ENCODE measurements at regions not wholly inside any gene's neighbourhood (a gene's known extent, or its start where the extent isn't known, plus 50 kb on each side); places are given as distances from the start of the nearest gene placed in this dataset.

DNA sequence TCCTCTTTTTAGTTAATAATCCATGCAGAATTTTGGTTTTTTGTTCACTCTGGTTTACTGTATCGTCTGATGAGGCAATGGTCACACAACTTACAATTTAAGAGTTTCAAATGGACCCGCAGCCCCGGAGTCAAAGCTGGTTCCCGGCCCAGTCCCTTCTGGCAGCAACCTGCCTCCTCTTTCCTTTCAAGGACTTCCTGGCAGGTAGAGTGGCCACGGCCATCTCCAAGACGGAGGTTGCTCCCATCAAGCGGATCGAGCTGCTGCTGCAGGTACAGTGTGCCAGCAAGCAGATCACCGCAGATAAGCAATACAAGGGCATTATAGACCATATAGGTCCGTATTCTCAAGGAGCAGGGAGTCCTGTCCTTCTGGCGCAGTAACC lies 218.2 kb downstream of the GJA1 start:
- in situ Hi-C loops (cut with MboI) (no loop called here), intact Hi-C loops (cut with micrococcal nuclease) (no loop called here)
- no peak for DNase-seq (ENCODE audit: extremely low read depth in 1 of 4, low spot score in 3 of 4)
- H3K9ac ChIP-seq (ENCODE audit: insufficient read depth in 1 of 2, low read depth in 2 of 2, low read length in 2 of 2) = no peak overlapping the region
- H3K27me3 ChIP-seq (ENCODE audit: control insufficient read depth in 2 of 2, insufficient read depth in 2 of 2, low read length in 2 of 2) = no peaks in the 10 kb centered on the region
- FAIRE-seq = no peak
- no peak overlapping the region for H3K27ac ChIP-seq (ENCODE audit: extremely low read depth, low read depth, low read length)
- no peaks in the 10 kb centered on the region for H3K36me3 ChIP-seq (ENCODE audit: control insufficient read depth, insufficient read depth, low read length)
- H2AFZ ChIP-seq (ENCODE audit: low read depth, low read length) = no peak overlapping the region
- H4K20me1 ChIP-seq (replicated peaks; ENCODE audit: control insufficient read depth, insufficient read depth, low read length) = no peaks in the 10 kb centered on the region
- H3K4me2 ChIP-seq (ENCODE audit: insufficient read depth, low read length) = no peak overlapping the region
- no peaks in the 10 kb centered on the region for H3K9me3 ChIP-seq (replicated peaks; ENCODE audit: control insufficient read depth, insufficient read depth, low read depth, low read length)
- BruUV-seq (replicated peaks) = no TSS peak
- TF ChIP-seq, protein P1, sequence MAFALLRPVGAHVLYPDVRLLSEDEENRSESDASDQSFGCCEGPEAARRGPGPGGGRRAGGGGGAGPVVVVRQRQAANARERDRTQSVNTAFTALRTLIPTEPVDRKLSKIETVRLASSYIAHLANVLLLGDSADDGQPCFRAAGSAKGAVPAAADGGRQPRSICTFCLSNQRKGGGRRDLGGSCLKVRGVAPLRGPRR (CRISPR knock-in tag; IDR thresholded peaks at IDR 0.05) = no peak
- no peak for TF ChIP-seq SOX6 (IDR thresholded peaks at IDR 0.05)
- TF ChIP-seq COPS2 (conservative IDR thresholded peaks at IDR 0.05) = no peak
- under 1% methylated on average over 11 of the region's 11 CpGs for WGBS (ENCODE audit: insufficient coverage, low coverage, missing lambda C conversion rate)
- no peak overlapping the region for H3K4me3 ChIP-seq
- ChIA-PET CTCF (ENCODE audit: low intra/inter-chr PET ratio) (no interaction called here), POLR2A (no interaction called here)
- no peaks in the 10 kb centered on the region for H3K4me1 ChIP-seq (replicated peaks in 1 of 2; ENCODE audit: control insufficient read depth in 2 of 2, insufficient read depth in 2 of 2, low read length in 2 of 2)
- no peaks in the 10 kb centered on the region for H3K9me1 ChIP-seq (ENCODE audit: control insufficient read depth, insufficient read depth, low read length)
- no peak for ATAC-seq
- H3K79me2 ChIP-seq (ENCODE audit: control insufficient read depth, insufficient read depth, low read length) = no peaks in the 10 kb centered on the region

GRCh38 chr6:121657972-121658371 lies 222.5 kb downstream of the GJA1 start:
- no peaks in the 10 kb centered on the region for H3K36me3 ChIP-seq (ENCODE audit: control insufficient read depth, insufficient read depth, low read length)
- no peaks in the 10 kb centered on the region for H3K9me1 ChIP-seq (ENCODE audit: control insufficient read depth, insufficient read depth, low read length)
- H3K27ac ChIP-seq (ENCODE audit: extremely low read depth, low read depth, low read length) = no peak overlapping the region
- no peak overlapping the region for H3K4me3 ChIP-seq
- TF ChIP-seq PRPF4 (IDR thresholded peaks at IDR 0.05; ENCODE audit: insufficient read depth, low read depth, low read length, poor library complexity, severe bottlenecking) = no peak
- TF ChIP-seq, protein P2, sequence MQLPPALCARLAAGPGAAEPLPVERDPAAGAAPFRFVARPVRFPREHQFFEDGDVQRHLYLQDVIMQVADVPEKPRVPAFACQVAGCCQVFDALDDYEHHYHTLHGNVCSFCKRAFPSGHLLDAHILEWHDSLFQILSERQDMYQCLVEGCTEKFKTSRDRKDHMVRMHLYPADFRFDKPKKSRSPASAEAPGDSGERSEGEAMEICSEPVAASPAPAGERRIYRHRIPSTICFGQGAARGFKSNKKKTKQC (CRISPR knock-in tag; IDR thresholded peaks at IDR 0.05) = no peak
- TF ChIP-seq, protein P1 (CRISPR knock-in tag; IDR thresholded peaks at IDR 0.05) = no peak
- no peak for TF ChIP-seq CXXC5 (CRISPR knock-in tag; IDR thresholded peaks at IDR 0.05)
- TF ChIP-seq ILK (tag; IDR thresholded peaks at IDR 0.05; ENCODE audit: borderline replicate concordance, low read depth) = no peak
- TF ChIP-seq MIER1 (IDR thresholded peaks at IDR 0.05; ENCODE audit: low read depth) = no peak
- TF ChIP-seq ZNF696 (CRISPR knock-in tag; conservative IDR thresholded peaks at IDR 0.05) = no peak
- TF ChIP-seq, protein P3, sequence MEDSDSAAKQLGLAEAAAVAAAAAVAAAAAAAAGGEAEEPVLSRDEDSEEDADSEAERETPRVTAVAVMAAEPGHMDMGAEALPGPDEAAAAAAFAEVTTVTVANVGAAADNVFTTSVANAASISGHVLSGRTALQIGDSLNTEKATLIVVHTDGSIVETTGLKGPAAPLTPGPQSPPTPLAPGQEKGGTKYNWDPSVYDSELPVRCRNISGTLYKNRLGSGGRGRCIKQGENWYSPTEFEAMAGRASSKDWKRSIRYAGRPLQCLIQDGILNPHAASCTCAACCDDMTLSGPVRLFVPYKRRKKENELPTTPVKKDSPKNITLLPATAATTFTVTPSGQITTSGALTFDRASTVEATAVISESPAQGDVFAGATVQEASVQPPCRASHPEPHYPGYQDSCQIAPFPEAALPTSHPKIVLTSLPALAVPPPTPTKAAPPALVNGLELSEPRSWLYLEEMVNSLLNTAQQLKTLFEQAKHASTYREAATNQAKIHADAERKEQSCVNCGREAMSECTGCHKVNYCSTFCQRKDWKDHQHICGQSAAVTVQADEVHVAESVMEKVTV (CRISPR knock-in tag; IDR thresholded peaks at IDR 0.05) = no peak
- TF ChIP-seq ZBTB17 (CRISPR knock-in tag; IDR thresholded peaks at IDR 0.05) = no peak
- no peaks in the 10 kb centered on the region for H3K27me3 ChIP-seq (ENCODE audit: control insufficient read depth in 2 of 2, insufficient read depth in 2 of 2, low read length in 2 of 2)
- H3K4me2 ChIP-seq (ENCODE audit: insufficient read depth, low read length) = no peak overlapping the region
- ATAC-seq (no peak), DNase-seq (ENCODE audit: extremely low read depth in 1 of 4, low spot score in 3 of 4) (no peak), FAIRE-seq (no peak)
- ChIA-PET POLR2A (no interaction called here), CTCF (ENCODE audit: low intra/inter-chr PET ratio) (no interaction called here)
- in situ Hi-C loops (cut with MboI) = no loop called here
- H3K4me1 ChIP-seq (replicated peaks in 1 of 2; ENCODE audit: control insufficient read depth in 2 of 2, insufficient read depth in 2 of 2, low read length in 2 of 2) = no peaks in the 10 kb centered on the region
- H2AFZ ChIP-seq (ENCODE audit: low read depth, low read length) = no peak overlapping the region
- intact Hi-C loops (cut with micrococcal nuclease) = no loop called here
- BruUV-seq (replicated peaks) = no TSS peak
- H3K9ac ChIP-seq (ENCODE audit: insufficient read depth in 1 of 2, low read depth in 2 of 2, low read length in 2 of 2) = no peak overlapping the region
- H3K79me2 ChIP-seq (ENCODE audit: control insufficient read depth, insufficient read depth, low read length) = no peaks in the 10 kb centered on the region
- H3K9me3 ChIP-seq (replicated peaks; ENCODE audit: control insufficient read depth, insufficient read depth, low read depth, low read length) = no peaks in the 10 kb centered on the region
- no peaks in the 10 kb centered on the region for H4K20me1 ChIP-seq (replicated peaks; ENCODE audit: control insufficient read depth, insufficient read depth, low read length)

Measured in K562 (cell line).